Naive thymus-derived CD4-positive, alpha-beta T cell (primary cell): ENCODE measurements at regions not wholly inside any gene's neighbourhood (a gene's known extent, or its start where the extent isn't known, plus 50 kb on each side); places are given as distances from the start of the nearest gene placed in this dataset.

Experiments used
- ATAC-seq: fragments of 150-1000 bp; cut with Tn5 transposase; 2 replicates; pipeline ENCODE4 v1.10.0; 2021; ENCODE audit warnings: mild to moderate bottlenecking, moderate library complexity
- CTCF ChIA-PET: fragments of 350-600 bp; sonication (Branson Sonifier 250); formaldehyde crosslinking; loops from one replicate; lab custom pipeline; 2021; ENCODE audit warnings: antibody characterized with exemption; lab: Charles Lee
- POLR2A ChIA-PET: fragments of 350-600 bp; sonication (Branson Sonifier 250); formaldehyde crosslinking; loops from one replicate; lab custom pipeline; 2021; ENCODE audit warnings: antibody characterized with exemption, inconsistent platforms; lab: Charles Lee
- DNase-seq, 9 donors: peaks; one replicate each; pipeline versions ENCODE4 v3.0.0 to v3.0.0-alpha.2; 2020 to 2022; ENCODE audit warnings: mixed read lengths in 1 of 9
- H3K27ac ChIP-seq: one replicate; pipeline ENCODE4 v1.7.0; 2013; ENCODE audit warnings: mild to moderate bottlenecking, low read depth, low read length, moderate library complexity
- H3K27me3 ChIP-seq, 2 donors: one replicate each; pipeline ENCODE4 v1.7.0; 2013; ENCODE audit warnings: low read length in 2 of 2, mild to moderate bottlenecking in 2 of 2, moderate library complexity in 2 of 2; ENCODE audit not compliant: control insufficient read depth in 2 of 2, insufficient read depth in 2 of 2
- H3K36me3 ChIP-seq, 3 experiments: 1 replicate in 2 of 3; 2 replicates in 1 of 3; pipeline ENCODE4 v1.7.0; 2013; ENCODE audit warnings: low read length in 3 of 3, mild to moderate bottlenecking in 3 of 3, moderate library complexity in 1 of 3; ENCODE audit not compliant: insufficient read depth in 3 of 3, control insufficient read depth in 2 of 3
- H3K4me1 ChIP-seq, 2 donors: one replicate each; pipeline ENCODE4 v1.7.0; 2013; ENCODE audit warnings: low read length in 2 of 2, mild to moderate bottlenecking in 2 of 2, moderate library complexity in 1 of 2; ENCODE audit not compliant: control insufficient read depth in 2 of 2, insufficient read depth in 2 of 2
- H3K4me3 ChIP-seq: 2 replicates; pipeline ENCODE4 v1.7.0; 2013; ENCODE audit warnings: mild to moderate bottlenecking, low read length
- H3K9me3 ChIP-seq, 3 experiments: 1 replicate in 2 of 3; 2 replicates in 1 of 3; pipeline ENCODE4 v1.7.0; 2013; ENCODE audit warnings: low read length in 3 of 3; ENCODE audit not compliant: control insufficient read depth in 2 of 3
- H3K27ac Mint-ChIP-seq, 9 donors: one replicate each; pipeline ENCODE4 v1.8.0; 2020 to 2022; ENCODE audit warnings: mixed read lengths in 9 of 9, mild to moderate bottlenecking in 8 of 9, moderate library complexity in 5 of 9, inconsistent platforms in 2 of 9
- H3K27me3 Mint-ChIP-seq, 5 donors: one replicate each; pipeline ENCODE4 v1.8.0; 2021 to 2022; ENCODE audit warnings: mixed read lengths in 5 of 5, mild to moderate bottlenecking in 1 of 5
- H3K36me3 Mint-ChIP-seq, 5 donors: one replicate each; pipeline ENCODE4 v1.8.0; 2020 to 2022; ENCODE audit warnings: mixed read lengths in 5 of 5, mild to moderate bottlenecking in 3 of 5, inconsistent platforms in 1 of 5
- H3K4me1 Mint-ChIP-seq, 7 donors: one replicate each; pipeline ENCODE4 v1.8.0; 2020 to 2022; ENCODE audit warnings: mixed read lengths in 7 of 7, mild to moderate bottlenecking in 3 of 7, inconsistent platforms in 1 of 7
- H3K4me3 Mint-ChIP-seq, 10 donors: one replicate each; pipeline ENCODE4 v1.8.0; 2020 to 2022; ENCODE audit warnings: mild to moderate bottlenecking in 10 of 10, mixed read lengths in 10 of 10, moderate library complexity in 6 of 10, inconsistent platforms in 2 of 10
- H3K9me3 Mint-ChIP-seq, 11 donors: one replicate each; pipeline ENCODE4 v1.8.0; 2020 to 2022; ENCODE audit warnings: mixed read lengths in 11 of 11, mild to moderate bottlenecking in 4 of 11, inconsistent platforms in 1 of 11, moderate library complexity in 1 of 11
- intact Hi-C, 2 donors: fragments of 100-400 bp; cut with micrococcal nuclease; formaldehyde crosslinking; loops; one replicate each; pipeline ENCODE4 v1.15.1; 2023

GRCh38 chr4:157818946-157819692 lies 353.7 kb downstream of the GASK1B start:
- DNase-seq, result no peak
- POLR2A ChIA-PET, result no interaction called here

DNA sequence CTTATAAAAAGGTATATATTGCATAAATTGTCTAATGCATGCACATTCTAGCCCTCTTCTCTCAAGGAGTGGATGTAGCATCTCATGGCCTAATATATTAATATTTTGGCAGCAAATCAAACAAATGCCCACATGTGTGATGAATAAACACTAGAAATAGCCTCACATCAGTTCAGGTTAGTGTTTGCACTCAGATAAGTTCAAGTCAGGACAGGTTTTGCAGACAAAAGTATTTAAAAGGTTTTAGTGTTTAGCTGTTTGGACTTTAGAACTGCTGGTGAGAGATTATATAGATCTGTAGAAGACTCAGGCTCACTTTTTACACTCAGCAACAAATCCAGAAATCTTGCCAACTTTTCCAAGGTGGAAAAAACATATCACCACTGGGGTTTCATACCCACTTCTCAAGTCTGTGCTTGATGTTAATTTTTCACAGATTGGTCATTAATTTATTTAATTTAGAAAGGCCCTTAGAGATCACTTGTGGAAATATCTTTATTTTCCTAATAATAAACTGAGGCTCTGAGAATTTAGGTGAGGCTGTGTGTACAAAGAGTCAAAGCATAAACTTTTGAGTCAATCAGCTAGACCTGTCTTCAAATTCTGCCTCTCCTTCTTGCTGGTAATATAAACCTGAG lies 362.6 kb downstream of the GASK1B start:
- Mint-ChIP-seq H3K36me3 (no peaks in the 10 kb centered on the region), H3K4me3 (no peak overlapping the region), H3K27ac (no peak overlapping the region), H3K4me1 (no peaks in the 10 kb centered on the region), H3K9me3 (peaks cover 0 to 21% (median 2%) of the 10 kb centered on the region in 11 donors), H3K27me3 (peaks cover 0 to 5% (median 0%) of the 10 kb centered on the region in 5 donors)
- POLR2A ChIA-PET, result no interaction called here
- no peak for DNase-seq
- no peak overlapping the region for H3K27ac ChIP-seq
- H3K9me3 ChIP-seq, result no peaks in the 10 kb centered on the region
- H3K4me3 ChIP-seq, result no peak overlapping the region
- no peaks in the 10 kb centered on the region for H3K4me1 ChIP-seq
- H3K27me3 ChIP-seq, result no peaks in the 10 kb centered on the region
- ATAC-seq, result no peak
- CTCF ChIA-PET, result no interaction called here
- intact Hi-C loops, result no loop called here
- H3K36me3 ChIP-seq, result no peaks in the 10 kb centered on the region

More at GRCh38 chr4:157818946-157819692, 353.7 kb downstream of the GASK1B start:
- H3K4me1 Mint-ChIP-seq, result no peaks in the 10 kb centered on the region
- no peaks in the 10 kb centered on the region for H3K27me3 ChIP-seq
- H3K4me1 ChIP-seq, result no peaks in the 10 kb centered on the region
- H3K9me3 Mint-ChIP-seq, result peaks cover 0 to 16% (median 5%) of the 10 kb centered on the region in 11 donors
- no peak overlapping the region for H3K4me3 ChIP-seq
- H3K27ac Mint-ChIP-seq, result no peak overlapping the region
- no peak for ATAC-seq
- intact Hi-C loops, result no loop called here
- no peak overlapping the region for H3K4me3 Mint-ChIP-seq
- no peaks in the 10 kb centered on the region for H3K36me3 ChIP-seq
- no peaks in the 10 kb centered on the region for H3K36me3 Mint-ChIP-seq
- H3K9me3 ChIP-seq, result peaks cover 0 to 4% (median 0%) of the 10 kb centered on the region in 3 experiments
- no peaks in the 10 kb centered on the region for H3K27me3 Mint-ChIP-seq
- CTCF ChIA-PET, result no interaction called here
- H3K27ac ChIP-seq, result no peak overlapping the region

- H3K4me3 Mint-ChIP-seq, result no peak overlapping the region
- Histone ChIP-seq H3K27me3 (no peaks in the 10 kb centered on the region), H3K27ac (no peak overlapping the region), H3K36me3 (no peaks in the 10 kb centered on the region), H3K4me1 (no peaks in the 10 kb centered on the region), H3K9me3 (no peaks in the 10 kb centered on the region), H3K4me3 (no peak overlapping the region)
- H3K27me3 Mint-ChIP-seq, result peaks cover 0 to 5% (median 0%) of the 10 kb centered on the region in 5 donors
- CTCF ChIA-PET, result no interaction called here
- peaks cover 0 to 18% (median 4%) of the 10 kb centered on the region in 11 donors for H3K9me3 Mint-ChIP-seq
- no peak overlapping the region for H3K27ac Mint-ChIP-seq
- H3K36me3 Mint-ChIP-seq, result no peaks in the 10 kb centered on the region
- no peak for DNase-seq
- ATAC-seq, result no peak
- POLR2A ChIA-PET, result no interaction called here
- no peaks in the 10 kb centered on the region for H3K4me1 Mint-ChIP-seq
- intact Hi-C loops, result no loop called here
Measured at GRCh38 chr4:157808796-157809383, 363.9 kb downstream of the GASK1B start.

GRCh38 chr4:157806184-157806583 lies 366.6 kb downstream of the GASK1B start:
- ATAC-seq (no peak), DNase-seq (no peak)
- intact Hi-C loops, result no loop called here
- Mint-ChIP-seq H3K27ac (no peak overlapping the region), H3K36me3 (no peaks in the 10 kb centered on the region), H3K4me1 (no peaks in the 10 kb centered on the region), H3K27me3 (no peaks in the 10 kb centered on the region), H3K4me3 (no peak overlapping the region), H3K9me3 (peaks cover 0 to 11% (median 1%) of the 10 kb centered on the region in 11 donors)
- Histone ChIP-seq H3K27me3 (no peaks in the 10 kb centered on the region), H3K36me3 (no peaks in the 10 kb centered on the region), H3K27ac (no peak overlapping the region), H3K9me3 (no peaks in the 10 kb centered on the region), H3K4me3 (no peak overlapping the region), H3K4me1 (no peaks in the 10 kb centered on the region)
- CTCF ChIA-PET, result no interaction called here
- POLR2A ChIA-PET, result no interaction called here

GRCh38 chr4:157804986-157805385 lies 367.8 kb downstream of the GASK1B start:
- Mint-ChIP-seq H3K27me3 (no peaks in the 10 kb centered on the region), H3K36me3 (no peaks in the 10 kb centered on the region), H3K4me3 (no peak overlapping the region), H3K9me3 (peaks cover 0 to 11% (median 1%) of the 10 kb centered on the region in 11 donors), H3K4me1 (no peaks in the 10 kb centered on the region), H3K27ac (no peak overlapping the region)
- H3K36me3 ChIP-seq, result no peaks in the 10 kb centered on the region
- no peaks in the 10 kb centered on the region for H3K9me3 ChIP-seq
- ChIA-PET POLR2A (no interaction called here), CTCF (no interaction called here)
- no peaks in the 10 kb centered on the region for H3K4me1 ChIP-seq
- intact Hi-C loops, result no loop called here
- no peak for ATAC-seq
- no peak for DNase-seq
- H3K4me3 ChIP-seq, result no peak overlapping the region
- no peaks in the 10 kb centered on the region for H3K27me3 ChIP-seq
- no peak overlapping the region for H3K27ac ChIP-seq

DNA sequence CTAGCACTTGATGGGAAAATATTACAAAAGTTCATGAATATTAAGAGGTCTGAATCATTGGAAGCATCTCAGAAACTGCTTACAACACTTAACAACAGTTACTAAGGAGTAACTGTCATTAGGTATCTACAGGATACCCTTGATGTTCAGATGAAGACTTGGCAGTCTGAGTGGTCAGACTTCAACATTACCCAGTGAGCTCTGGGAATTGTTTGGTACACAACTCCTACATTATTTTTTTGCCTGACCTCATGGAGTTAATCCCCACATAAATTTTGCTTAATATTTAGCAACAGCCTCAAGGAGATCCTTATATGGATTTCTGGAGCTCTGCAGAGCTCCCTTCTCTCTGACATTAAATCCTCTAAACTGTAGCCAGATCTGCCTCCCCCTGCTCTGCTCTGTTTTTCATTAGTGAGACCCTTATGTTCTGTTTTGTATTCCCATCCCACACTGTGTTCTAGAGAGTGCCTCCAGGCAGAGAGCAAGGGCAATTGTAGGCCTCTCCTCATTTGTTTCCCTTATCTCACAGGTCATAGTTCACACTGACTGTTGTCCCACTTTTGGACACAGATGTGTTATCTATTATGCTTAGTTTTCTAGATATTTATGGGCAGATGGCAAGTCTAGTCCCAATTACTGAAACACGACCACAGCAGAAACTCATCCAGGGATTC lies 368.8 kb downstream of the GASK1B start:
- no peaks in the 10 kb centered on the region for H3K27me3 Mint-ChIP-seq
- no peak overlapping the region for H3K27ac Mint-ChIP-seq
- ChIA-PET POLR2A (no interaction called here), CTCF (no interaction called here)
- Histone ChIP-seq H3K9me3 (no peaks in the 10 kb centered on the region), H3K27me3 (no peaks in the 10 kb centered on the region), H3K4me1 (no peaks in the 10 kb centered on the region), H3K4me3 (no peak overlapping the region), H3K36me3 (no peaks in the 10 kb centered on the region), H3K27ac (no peak overlapping the region)
- ATAC-seq (no peak), DNase-seq (no peak)
- no peak overlapping the region for H3K4me3 Mint-ChIP-seq
- no peaks in the 10 kb centered on the region for H3K36me3 Mint-ChIP-seq
- peaks cover 0 to 11% (median 2%) of the 10 kb centered on the region in 11 donors for H3K9me3 Mint-ChIP-seq
- intact Hi-C loops, result no loop called here
- no peaks in the 10 kb centered on the region for H3K4me1 Mint-ChIP-seq
